GM19455 (cell line): ENCODE measurements at regions not wholly inside any gene's neighbourhood (a gene's known extent, or its start where the extent isn't known, plus 50 kb on each side); places are given as distances from the start of the nearest gene placed in this dataset.

Experiments used
- ATAC-seq: cut with Tn5 transposase; IDR thresholded peaks from one replicate; pipeline ENCODE4 v1.9.1; 2021; ENCODE audit not compliant: unreplicated experiment

DNA sequence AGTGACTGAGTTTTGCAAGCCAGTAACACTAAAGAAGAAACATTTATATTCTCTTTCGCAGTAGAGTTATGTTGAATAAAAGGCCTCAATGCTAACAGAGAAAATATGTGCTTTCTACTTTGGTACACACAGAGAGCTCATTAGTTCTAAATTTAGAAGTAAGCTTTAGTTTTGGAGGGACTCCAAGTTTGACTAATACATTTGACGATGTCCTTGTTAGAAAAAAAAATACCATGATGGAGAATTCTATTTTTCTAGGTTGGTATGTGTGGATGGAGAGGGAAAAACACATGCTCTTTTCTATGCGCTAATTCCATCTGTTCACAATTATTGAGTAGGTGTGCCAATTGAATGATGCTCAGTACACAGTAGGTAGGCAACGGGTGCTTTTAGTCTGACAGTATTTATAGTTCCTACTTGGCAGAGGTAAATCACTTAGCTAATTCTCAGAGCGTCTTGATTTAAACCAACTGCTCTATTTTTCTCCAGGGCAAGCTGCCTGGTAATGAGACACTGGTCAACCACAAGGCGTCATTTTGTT, 327.2 kb upstream of the AKR1E2 start:
- ATAC-seq = no peak

DNA sequence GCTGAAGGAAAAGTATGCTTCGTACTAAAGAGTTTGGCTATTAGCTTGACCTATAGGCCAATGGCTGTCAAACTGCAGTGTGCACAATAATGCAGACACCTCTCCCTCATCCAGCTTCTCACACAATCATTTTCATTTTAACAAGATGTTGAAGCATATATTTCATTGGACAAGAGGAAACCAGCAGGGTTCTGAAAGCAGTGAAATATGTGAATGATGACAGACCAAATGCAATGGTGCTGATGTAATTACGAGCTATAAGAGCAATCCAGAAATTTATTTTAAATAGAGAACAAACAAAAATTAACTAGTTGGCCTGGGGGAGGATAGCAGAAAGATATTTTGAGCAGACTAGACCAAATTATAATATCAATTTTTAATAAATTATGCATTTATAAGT, 331.5 kb upstream of the AKR1E2 start:
- ATAC-seq = no peak

DNA sequence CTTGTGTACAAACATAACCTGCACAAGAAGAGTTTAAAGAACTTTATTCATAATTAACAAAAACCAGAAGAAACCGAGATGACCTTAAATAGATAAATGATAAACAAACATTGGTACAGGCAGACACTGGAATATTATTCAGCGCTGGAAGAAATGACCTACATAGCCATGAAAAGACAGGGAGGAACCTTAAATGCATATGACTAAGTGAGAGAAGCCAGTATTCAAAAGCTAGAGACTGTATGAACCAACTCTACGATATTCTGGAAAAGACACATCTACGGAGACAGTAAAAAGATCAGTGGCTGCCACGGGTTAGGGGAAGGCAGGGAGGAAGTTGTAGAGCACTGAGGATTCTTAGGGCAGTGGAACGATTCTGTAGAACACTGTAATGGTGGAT, 333.8 kb upstream of the AKR1E2 start:
- no peak for ATAC-seq

DNA sequence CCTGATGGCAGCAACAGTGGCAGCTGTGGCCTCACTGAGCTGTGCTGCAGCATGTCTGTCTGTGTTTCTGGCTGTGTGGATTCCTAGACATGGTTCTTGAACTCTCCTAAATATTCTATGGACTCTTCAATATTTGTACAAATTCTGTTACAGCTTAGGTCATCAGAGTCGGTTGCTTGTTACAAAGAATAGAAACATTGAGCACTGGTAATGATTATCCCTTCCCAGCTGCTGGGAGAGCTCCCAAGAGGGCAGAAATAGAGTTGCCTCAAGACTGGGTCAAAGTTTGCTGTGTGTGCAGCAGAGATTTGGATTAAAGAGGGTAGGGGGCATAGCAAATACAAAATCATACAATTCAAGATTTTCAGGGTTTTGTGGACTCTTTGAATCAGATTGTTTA, 337.1 kb upstream of the AKR1E2 start:
- ATAC-seq = no peak

DNA sequence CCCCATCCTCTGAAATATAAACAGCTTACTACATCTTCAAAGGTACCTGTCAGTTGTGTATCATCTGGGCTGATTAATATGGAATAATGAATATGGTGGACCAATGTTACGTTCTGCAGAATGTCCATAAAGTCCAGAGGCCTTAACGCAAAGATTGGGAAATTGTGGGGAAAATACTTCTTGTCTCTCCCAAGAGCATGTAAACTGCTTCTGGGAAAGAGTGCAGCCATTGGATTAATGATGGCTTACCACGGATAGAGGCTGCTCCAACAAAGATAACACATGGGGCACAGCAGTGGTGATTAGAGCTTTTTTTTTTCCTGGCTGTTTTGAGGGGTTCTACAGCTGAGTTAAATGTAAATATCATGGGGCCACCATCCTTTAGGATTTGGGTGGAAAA, 340.4 kb upstream of the AKR1E2 start:
- no peak for ATAC-seq

DNA sequence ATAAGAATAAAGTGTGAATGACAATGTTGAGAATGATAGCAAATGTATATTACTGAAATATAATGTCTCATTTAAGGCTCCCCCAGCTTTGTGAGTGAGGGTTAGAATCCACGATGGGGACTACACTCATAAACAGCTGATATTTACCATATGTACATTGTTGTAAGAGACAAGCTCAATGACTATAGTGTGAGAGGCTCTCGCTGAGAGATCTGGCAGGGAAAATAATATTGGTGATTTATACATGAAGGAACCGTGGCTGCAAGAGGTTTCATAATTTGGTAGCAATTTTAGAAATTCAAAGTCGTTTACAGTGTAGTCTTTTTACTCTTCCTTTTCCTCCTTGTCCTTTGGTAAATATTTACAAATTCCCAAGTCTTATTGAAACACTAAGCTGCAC, 342.2 kb upstream of the AKR1E2 start:
- no peak for ATAC-seq

DNA sequence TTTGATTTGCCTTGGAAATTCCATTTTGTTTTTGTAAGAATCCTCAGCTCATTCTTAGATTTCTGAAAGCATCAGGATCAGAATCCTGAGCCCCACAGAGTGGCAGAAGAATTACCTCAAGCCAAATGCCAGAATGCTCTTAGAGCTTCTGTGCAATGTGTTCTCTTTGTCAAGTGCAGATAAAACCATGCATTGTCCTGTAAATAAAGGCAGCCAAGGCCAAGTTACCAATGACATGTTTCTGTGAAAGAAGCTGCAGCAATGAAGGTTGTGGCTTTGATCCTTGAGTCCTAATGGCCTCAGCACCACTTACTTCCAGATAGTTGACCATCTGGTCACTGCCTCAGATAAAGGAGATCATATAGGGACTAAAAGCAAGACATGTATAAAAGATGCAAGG, 343.3 kb upstream of the AKR1E2 start:
- no peak for ATAC-seq

DNA sequence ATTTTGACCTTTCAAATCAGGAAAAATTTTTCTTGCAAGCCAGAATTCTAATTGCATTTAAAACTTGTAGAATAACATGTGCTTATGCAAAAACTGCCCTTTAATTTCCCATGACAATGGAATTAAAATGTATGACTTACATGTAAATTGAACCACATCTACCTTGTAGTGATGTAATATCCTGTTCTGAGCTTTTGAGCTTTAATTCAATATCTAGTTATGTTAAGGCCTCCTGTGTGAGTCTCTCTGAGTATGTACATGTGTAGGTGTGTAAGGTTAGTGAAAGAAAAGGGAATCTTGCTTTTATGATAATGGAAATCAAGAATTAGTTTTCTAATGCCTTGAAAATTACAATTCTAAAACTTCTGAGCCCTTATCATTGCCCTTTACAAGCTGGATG, 344.8 kb upstream of the AKR1E2 start:
- no peak for ATAC-seq

DNA sequence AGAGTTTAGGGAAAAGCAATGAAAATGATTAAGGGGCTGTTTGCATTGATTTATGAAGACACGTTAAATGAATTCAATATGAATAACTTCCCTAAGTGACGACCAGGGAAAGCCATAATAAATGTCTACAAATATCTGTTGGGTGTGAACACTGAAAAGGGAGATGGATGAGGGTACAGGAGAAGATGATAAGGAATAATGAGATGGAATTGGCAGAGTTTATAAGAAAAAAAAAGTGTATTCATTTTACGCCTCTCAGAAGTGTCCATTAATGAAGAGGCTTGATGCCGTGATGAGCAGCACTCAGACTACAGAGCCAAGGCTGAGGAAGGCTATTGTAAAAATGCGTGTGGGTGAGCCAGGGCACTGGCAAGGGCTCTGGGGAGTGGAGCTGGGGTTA, 346.7 kb upstream of the AKR1E2 start:
- no peak for ATAC-seq

DNA sequence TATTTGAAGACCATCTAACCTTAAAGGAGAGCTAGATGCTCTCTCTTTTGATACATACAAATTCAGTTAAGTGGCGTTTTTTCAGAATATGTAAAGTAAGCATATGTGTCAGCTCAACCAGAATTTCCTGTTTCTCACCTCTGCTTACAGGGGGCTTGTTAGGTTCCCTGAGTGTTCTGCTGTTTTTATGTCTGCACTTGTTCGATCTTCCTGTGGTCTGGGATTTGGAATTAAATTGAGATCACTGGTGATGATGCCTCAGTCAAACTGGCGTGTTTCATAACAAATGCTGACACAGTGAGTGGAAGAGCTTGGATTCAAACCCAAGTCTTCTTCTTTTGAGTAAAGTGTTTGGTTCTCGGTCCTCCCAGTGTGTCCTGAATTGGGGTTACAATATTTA, 348.3 kb upstream of the AKR1E2 start:
- ATAC-seq = no peak

DNA sequence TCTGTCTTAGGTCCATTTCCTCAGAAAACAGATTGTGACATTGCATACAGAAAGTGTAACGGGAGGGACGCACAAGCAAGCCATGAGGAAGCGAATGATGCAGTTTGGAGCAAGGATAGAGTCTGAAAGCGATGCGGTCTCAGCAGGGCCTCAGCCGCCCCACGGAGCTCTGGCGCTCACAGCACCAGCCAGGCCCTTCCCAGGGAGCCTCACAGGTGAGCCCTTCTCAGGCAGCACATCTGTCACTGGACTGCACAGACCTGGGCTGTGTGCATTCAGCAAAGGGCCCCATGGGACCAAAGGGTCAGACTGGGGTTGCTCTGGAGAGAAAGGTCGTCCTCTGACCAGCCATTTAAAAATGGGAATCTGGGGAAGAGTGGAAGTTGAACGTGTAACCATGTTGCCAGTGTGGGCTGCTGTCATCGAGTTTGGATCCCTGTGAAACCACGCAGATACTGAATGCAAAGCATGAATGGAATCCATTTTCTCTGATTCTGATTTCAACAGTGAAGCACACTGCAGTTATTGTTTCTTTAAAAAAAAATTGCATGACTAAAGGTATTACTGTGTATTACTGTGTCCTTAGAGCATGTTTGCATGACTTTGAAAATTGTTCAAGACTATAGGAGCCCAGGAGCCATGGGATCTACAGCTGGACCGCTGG, 350.0 kb upstream of the AKR1E2 start:
- ATAC-seq = no peak

DNA sequence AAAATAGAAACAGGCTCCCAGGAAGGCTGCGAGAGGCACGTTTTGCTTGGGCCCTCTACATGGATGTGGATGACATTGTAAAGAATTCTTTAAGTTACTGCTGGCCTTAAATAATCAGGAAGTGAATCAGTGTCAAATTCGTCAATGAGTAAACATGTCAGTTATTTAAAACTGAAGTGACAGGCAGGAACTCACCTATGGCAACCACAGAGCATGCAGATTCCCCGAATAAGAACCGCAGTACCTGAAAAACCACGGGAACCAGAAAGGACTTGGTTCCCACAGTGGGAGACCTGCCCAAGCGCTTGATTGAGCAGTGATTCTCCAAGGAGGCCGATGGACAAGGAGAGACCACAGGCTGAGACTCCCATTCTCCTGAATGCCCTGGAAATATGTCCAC, 351.2 kb upstream of the AKR1E2 start:
- ATAC-seq = no peak

DNA sequence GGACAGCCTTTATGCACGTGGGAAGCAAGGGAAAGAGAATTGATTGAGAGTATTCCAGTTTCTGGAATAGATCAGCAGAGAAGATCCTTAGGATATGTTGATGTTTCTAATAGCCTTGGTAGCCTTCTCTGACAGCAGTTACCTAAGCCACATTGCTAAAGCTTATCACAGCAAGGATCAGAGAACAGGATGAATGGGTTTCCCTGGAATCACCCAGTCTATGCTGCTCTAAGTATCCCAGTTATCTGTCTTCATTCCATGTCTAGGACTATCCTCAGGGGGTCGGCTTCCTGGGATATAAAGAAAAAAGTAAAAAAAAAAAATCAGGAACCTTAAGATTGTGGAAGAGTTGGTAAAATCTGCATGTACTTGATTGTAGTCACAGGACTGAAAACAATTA, 352.0 kb upstream of the AKR1E2 start:
- no peak for ATAC-seq

DNA sequence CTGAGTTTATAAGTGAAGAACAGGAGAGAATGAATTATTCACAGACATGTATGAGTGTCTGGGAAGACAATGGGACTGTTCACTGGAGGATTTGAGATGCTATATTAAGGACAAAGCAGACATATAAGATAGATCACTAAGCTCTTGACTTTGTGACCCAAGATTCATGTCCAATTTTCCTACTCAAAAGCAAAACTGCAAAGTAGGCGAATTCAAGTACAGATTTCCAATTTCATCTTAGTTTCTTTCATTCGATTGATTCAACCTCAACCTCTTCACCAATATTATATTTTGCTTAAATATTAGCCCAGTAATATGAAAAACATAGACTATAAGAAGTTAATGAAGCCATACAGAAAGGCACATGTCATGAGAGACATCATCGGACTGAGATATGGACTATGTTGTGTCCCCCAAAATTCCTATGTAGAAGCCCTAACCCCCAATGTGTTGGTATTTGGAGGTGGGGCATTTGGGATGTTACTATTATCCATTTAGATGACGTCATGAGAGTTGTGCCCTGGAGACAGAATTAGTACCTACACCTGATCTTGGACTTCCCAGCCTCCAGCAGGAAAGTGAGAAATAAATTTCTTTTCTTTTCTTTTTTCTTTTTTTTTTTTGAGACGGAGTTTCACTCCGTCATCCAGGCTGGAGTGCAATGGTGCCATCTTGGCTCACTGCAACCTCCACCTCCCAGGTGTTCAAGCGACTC, 353.7 kb upstream of the AKR1E2 start:
- ATAC-seq = no peak

DNA sequence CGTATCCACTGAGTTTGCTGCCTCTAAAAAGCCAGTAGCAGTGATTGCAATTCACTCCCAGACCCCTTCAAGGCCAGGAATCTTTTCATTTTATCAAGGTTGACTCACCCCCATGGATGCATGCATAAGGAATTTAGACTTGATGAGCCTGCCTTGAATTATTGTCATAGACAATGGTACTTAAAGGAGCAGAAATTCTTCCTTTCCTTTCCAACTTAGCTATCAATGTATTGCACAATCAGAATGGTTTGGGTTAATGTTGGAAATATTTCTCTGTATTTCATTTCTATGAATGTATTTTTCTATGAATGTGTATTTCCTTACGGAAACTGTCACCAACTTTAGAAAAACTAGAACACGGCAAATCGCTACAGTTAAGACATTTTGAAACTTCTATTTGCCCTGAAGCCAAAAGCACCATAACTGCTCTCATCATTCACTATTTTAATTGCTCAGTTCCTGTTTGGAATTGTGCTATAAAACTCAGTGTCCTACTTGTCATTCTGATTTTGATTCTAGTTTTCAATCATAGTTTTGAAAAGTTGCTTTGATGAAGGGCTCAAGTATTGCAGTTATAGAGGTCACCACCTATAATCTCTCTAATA, 355.7 kb upstream of the AKR1E2 start:
- no peak for ATAC-seq

DNA sequence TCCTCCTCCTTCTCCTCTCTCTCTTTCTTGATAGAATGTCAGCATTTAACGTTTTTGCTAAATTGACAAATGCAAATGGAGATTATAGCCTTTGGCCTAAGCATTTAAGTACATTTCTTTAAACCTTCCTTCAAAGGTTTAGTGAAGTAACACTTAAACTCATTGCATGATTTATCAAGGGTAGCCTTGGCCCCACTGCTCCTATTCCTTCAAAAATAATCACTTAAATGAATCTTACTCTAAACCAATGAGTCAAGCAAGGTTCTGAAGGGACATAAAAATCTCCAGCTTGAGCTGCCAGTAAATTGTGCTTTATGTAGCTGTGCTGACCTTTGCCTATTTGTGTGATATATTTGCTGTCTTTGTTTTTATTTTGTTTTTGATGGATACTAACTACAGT, 358.5 kb upstream of the AKR1E2 start:
- ATAC-seq = no peak

DNA sequence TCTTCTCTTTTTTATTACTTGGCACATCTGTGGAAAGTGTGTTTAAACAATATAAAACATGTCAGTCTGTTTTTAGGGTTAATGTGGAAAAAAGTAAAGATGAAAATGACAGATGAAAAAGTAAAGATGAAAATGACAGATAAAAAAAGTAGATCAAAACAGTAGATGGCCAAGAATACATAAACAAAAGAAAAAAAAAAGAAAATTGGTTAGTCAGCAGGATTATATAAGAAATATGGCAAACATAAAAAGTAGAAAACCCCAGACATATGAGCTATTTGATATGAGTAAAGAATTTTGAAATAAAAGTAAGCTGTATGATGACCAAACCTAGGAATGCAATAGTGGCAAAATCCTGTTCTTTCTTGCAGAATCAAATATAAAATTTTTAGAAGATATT, 365.7 kb upstream of the AKR1E2 start:
- no peak for ATAC-seq

DNA sequence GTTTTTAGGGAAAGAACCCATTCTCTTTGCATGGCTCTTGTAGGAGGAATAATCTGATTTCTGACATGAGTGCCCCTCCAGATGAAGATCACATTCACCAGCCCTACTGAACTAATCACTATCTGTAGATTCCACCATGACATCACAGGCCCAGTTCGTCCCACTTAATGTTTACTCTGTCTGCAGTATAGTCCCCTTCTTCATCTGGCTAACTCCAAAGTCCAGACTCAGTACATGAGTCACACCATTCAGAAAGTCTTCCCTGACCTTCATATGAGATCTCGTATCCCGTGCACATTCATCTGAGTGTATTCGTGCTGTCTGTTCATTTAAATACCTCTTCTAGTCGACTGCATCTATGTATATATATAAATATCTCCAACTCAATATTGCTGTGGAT, 366.5 kb upstream of the AKR1E2 start:
- no peak for ATAC-seq

DNA sequence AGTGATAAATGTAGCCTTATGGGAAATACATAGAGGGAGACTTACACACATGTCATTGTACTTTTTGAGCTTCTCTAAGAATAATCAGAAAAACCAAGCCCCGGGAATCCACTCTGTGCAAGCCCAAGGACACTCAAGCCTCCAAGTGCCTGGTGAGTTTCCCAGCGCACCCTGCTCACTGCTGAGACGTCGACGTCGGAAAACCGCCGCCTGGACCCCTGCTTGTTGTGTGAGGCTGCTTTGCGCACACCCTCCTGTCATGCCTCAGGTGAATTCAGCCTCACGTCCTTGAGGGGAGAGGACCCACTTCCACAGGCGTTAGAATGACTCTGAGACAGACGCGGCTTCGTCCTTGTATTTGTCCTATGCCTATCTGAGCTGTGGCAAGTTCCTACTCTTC, 368.4 kb upstream of the AKR1E2 start:
- ATAC-seq = no peak

DNA sequence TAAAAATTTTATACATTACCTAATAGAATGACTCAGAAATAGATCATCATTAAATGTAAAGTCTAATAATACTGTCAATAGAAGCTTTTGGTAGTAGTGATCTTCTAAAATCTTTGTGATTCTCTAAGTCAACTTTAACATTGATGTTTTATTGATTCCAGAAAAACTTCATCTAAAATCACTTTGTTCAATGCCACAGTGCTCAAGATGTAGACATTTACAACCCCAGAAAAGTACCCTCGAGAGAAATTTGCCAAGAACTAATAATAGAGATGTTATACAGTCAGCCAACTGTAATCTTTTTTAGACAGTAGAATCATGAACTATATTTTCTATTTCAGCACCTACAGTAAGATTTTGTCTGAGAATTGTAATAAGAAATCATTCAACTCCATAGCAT, 369.2 kb upstream of the AKR1E2 start:
- ATAC-seq = no peak

DNA sequence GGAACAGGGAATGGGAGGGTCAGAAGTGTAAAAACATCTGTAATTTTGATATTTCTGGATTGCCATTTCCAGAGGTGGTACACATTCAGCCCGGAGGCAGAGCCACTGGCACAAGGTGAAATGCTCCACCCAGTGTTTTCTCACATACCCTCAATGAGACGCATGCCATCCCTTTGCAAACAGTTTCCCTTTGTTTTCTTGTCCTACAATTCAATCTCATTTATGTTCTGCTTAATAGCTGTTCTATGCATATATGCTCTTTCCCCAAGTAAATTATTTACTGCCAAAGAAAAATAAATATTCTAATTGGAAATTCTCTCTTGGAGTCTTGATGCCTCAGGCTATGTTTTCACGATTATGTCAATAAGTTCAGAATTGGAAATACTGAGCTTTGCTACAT, 369.7 kb upstream of the AKR1E2 start:
- ATAC-seq = no peak

DNA sequence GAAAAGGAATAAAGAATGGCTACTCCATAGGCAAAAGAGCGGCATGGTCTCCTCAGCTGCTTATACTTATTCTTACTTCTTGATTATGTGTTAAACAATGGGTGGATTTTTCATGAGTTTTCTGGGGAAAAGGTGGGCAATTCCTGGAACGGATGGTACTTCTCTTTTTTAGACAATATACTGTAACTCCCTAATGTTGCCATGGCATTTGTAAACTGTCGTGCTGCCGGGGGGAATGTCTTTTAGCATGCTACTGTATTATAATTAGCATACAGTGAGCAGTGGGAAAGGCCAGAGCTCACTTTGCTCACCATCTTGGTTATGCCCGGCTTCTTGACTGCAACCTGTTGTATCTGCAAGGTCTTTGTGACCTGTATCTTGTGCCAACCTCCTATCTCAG, 372.1 kb upstream of the AKR1E2 start:
- ATAC-seq = no peak
